KMS-11 (cell line): ENCODE measurements at regions not wholly inside any gene's neighbourhood (a gene's known extent, or its start where the extent isn't known, plus 50 kb on each side); places are given as distances from the start of the nearest gene placed in this dataset.

Experiments
- H2AFZ ChIP-seq: fragments of 200-600 bp; sonication (generic); 2 replicates; pipeline ENCODE4 v1.6.1; 2016; ENCODE audit warnings: antibody characterized with exemption, mixed run types, low read depth
- H3K27ac ChIP-seq: fragments of 200-600 bp; sonication (generic); 2 replicates; pipeline ENCODE4 v1.6.1; 2016; ENCODE audit warnings: mild to moderate bottlenecking, mixed run types
- H3K27me3 ChIP-seq: fragments of 200-600 bp; sonication (generic); 2 replicates; pipeline ENCODE4 v1.6.1; 2017; ENCODE audit warnings: mild to moderate bottlenecking, low read depth, mixed run types, moderate library complexity; ENCODE audit not compliant: insufficient read depth
- H3K36me3 ChIP-seq: fragments of 200-600 bp; sonication (generic); 2 replicates; pipeline ENCODE4 v1.6.1; 2017; ENCODE audit warnings: mild to moderate bottlenecking, mixed run types; ENCODE audit not compliant: insufficient read depth
- H3K4me1 ChIP-seq: fragments of 200-600 bp; sonication (generic); 2 replicates; pipeline ENCODE4 v1.6.1; 2016; ENCODE audit warnings: mild to moderate bottlenecking, low read depth, mixed run types; ENCODE audit not compliant: poor library complexity, severe bottlenecking
- H3K4me2 ChIP-seq: fragments of 200-600 bp; sonication (generic); 2 replicates; pipeline ENCODE4 v1.7.0; 2016; ENCODE audit warnings: mild to moderate bottlenecking, mixed run types
- H3K4me3 ChIP-seq: fragments of 200-600 bp; sonication (generic); IDR thresholded peaks from 2 replicates; pipeline ENCODE4 v1.6.1; 2017; ENCODE audit warnings: low read depth, low read length, mixed read lengths; ENCODE audit not compliant: insufficient read depth
- H3K79me2 ChIP-seq: fragments of 200-600 bp; sonication (generic); 2 replicates; pipeline ENCODE4 v1.6.1; 2016; ENCODE audit warnings: low read depth, mixed run types; ENCODE audit not compliant: insufficient read depth
- H3K9ac ChIP-seq: fragments of 200-600 bp; sonication (generic); 2 replicates; pipeline ENCODE4 v1.6.1; 2016; ENCODE audit warnings: mild to moderate bottlenecking, mixed run types
- H4K20me1 ChIP-seq: fragments of 200-600 bp; sonication (generic); 2 replicates; pipeline ENCODE4 v1.6.1; 2016; ENCODE audit warnings: mild to moderate bottlenecking, mixed run types; ENCODE audit not compliant: insufficient read depth
- TF ChIP-seq, protein P1 (sequence below): fragments of 200-600 bp; sonication (generic); conservative IDR thresholded peaks from 2 replicates; pipeline ENCODE4 v1.6.1; 2017; ENCODE audit warnings: low read depth, mild to moderate bottlenecking, antibody characterized with exemption, low read length, moderate library complexity, mixed read lengths

- Histone ChIP-seq H3K4me3 (no peak overlapping the region), H3K27me3 (no peaks in the 10 kb centered on the region), H4K20me1 (no peaks in the 10 kb centered on the region), H3K4me2 (no peak overlapping the region), H2AFZ (no peak overlapping the region), H3K4me1 (no peaks in the 10 kb centered on the region), H3K79me2 (no peaks in the 10 kb centered on the region), H3K36me3 (no peaks in the 10 kb centered on the region), H3K9ac (no peak overlapping the region), H3K27ac (no peak overlapping the region)
- TF ChIP-seq, protein P1, sequence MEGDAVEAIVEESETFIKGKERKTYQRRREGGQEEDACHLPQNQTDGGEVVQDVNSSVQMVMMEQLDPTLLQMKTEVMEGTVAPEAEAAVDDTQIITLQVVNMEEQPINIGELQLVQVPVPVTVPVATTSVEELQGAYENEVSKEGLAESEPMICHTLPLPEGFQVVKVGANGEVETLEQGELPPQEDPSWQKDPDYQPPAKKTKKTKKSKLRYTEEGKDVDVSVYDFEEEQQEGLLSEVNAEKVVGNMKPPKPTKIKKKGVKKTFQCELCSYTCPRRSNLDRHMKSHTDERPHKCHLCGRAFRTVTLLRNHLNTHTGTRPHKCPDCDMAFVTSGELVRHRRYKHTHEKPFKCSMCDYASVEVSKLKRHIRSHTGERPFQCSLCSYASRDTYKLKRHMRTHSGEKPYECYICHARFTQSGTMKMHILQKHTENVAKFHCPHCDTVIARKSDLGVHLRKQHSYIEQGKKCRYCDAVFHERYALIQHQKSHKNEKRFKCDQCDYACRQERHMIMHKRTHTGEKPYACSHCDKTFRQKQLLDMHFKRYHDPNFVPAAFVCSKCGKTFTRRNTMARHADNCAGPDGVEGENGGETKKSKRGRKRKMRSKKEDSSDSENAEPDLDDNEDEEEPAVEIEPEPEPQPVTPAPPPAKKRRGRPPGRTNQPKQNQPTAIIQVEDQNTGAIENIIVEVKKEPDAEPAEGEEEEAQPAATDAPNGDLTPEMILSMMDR, result no peak
Observed at GRCh38 chr15:45834622-45835021, 199.8 kb downstream of the SQOR start.

GRCh38 chr15:45842151-45842550 lies 207.3 kb downstream of the SQOR start:
- H2AFZ ChIP-seq, result no peak overlapping the region
- no peak overlapping the region for H3K4me2 ChIP-seq
- H3K9ac ChIP-seq, result no peak overlapping the region
- H4K20me1 ChIP-seq, result no peaks in the 10 kb centered on the region
- H3K27ac ChIP-seq, result no peak overlapping the region
- H3K4me1 ChIP-seq, result no peaks in the 10 kb centered on the region
- H3K27me3 ChIP-seq, result no peaks in the 10 kb centered on the region
- H3K36me3 ChIP-seq, result no peaks in the 10 kb centered on the region
- H3K79me2 ChIP-seq, result no peaks in the 10 kb centered on the region
- TF ChIP-seq, protein P1, result no peak
- no peak overlapping the region for H3K4me3 ChIP-seq

DNA sequence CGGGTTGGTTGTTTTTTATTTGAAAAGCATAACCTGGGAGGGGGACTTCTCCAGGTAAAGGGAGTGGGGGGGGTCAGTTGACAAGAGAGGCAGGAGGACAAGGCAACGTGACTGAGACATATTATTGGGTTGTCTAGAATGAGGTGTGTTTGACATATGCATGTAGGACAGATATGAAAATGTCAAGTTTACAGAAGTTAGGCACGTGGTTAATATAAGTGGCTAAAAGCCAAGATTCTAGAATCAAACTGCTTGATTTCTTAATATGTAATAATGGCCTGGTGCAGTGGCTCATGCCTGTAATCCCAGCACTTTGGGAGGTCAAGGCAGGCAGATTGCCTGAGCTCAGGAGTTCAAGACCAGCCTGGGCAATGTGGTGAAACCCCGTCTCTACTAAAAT lies 212.8 kb downstream of the SQOR start:
- no peaks in the 10 kb centered on the region for H3K4me1 ChIP-seq
- H3K9ac ChIP-seq, result no peak overlapping the region
- H3K27ac ChIP-seq, result no peak overlapping the region
- no peaks in the 10 kb centered on the region for H3K27me3 ChIP-seq
- TF ChIP-seq, protein P1, result no peak
- H2AFZ ChIP-seq, result no peak overlapping the region
- H3K36me3 ChIP-seq, result no peaks in the 10 kb centered on the region
- no peaks in the 10 kb centered on the region for H3K79me2 ChIP-seq
- H3K4me3 ChIP-seq, result no peak overlapping the region
- no peak overlapping the region for H3K4me2 ChIP-seq
- no peaks in the 10 kb centered on the region for H4K20me1 ChIP-seq

DNA sequence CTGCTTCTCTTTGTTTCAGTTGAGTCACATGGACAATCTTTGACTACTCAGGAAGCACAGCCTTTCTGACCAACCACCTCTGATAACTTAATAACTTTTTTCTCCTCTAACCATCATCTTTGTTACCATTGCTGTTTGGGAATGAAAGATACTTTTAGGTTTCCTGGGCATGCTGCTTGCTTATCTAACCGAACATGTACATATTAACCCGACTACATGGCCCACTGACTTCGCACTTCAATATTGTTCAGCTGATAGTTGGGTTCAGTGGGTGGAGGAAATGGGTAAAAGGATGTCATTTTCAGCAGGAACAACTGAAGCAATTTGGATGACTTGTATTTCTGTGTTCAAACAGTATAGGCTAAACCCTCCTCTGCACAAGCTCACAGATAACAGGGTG lies 214.3 kb downstream of the SQOR start:
- no peaks in the 10 kb centered on the region for H4K20me1 ChIP-seq
- TF ChIP-seq, protein P1, result no peak
- H3K9ac ChIP-seq, result no peak overlapping the region
- no peak overlapping the region for H3K27ac ChIP-seq
- no peak overlapping the region for H2AFZ ChIP-seq
- H3K79me2 ChIP-seq, result no peaks in the 10 kb centered on the region
- H3K27me3 ChIP-seq, result no peaks in the 10 kb centered on the region
- H3K4me1 ChIP-seq, result no peaks in the 10 kb centered on the region
- H3K4me2 ChIP-seq, result no peak overlapping the region
- H3K36me3 ChIP-seq, result no peaks in the 10 kb centered on the region
- no peak overlapping the region for H3K4me3 ChIP-seq
